ENCODE measurements at regions not wholly inside any gene's neighbourhood (a gene's known extent, or its start where the extent isn't known, plus 50 kb on each side); places are given as distances from the start of the nearest gene placed in this dataset.
A peak's percentile ranks its signal among the peaks of the same experiment; 100 is the strongest.

DNA sequence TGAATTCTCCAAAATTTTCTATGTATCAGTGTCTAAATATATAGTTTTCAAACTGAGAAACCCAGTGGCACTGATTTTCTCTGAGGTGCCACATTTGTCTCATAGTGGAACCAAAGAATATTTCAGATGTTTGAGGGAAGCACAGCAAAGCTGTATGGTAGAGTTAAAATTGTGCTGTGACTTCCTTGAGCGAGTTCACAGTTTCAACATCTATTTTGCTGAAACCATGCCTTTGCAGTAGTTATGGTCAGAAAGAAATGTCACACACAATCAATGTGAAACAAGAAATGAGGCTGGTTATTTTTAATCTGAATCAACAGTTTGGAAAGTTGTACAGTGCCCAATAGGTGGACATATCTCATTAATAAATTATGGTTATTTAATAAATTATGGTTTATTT lies 394.0 kb upstream of the SPTLC3 start:
- H3K4me1 ChIP-seq = no peaks in the 10 kb centered on the region
- no peak overlapping the region for H3K27ac ChIP-seq
- H3K4me3 ChIP-seq = no peak overlapping the region
- no peaks in the 10 kb centered on the region for H3K27me3 ChIP-seq
- ATAC-seq = no peak
- TF ChIP-seq CTCF (IDR thresholded peaks at IDR 0.05) = no peak
- H3K36me3 ChIP-seq = no peaks in the 10 kb centered on the region
- no peaks in the 10 kb centered on the region for H3K9me3 ChIP-seq
- intact Hi-C loops (cut with DNase I) = no loop called here
- DNase-seq = no peak

DNA sequence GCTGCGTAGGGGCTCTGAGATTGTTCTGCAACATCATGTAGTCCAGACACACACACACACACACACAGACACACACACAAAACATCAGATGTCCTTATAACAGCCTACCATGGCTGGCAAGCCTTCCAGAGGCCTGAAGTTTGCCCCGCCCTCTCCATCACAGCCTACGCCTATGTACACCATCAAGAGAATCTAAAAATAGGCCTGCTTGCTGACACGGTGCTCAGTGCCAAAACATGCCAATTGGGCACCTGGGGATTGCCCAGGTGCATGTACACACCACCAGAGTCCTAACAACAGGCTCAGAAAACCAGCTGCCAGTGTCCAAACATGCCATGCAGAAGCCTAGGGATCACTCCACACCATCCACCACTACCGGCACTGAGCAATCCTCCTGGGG lies 391.7 kb upstream of the SPTLC3 start:
- H3K4me3 ChIP-seq = no peak overlapping the region
- no peak for TF ChIP-seq CTCF (IDR thresholded peaks at IDR 0.05)
- no peaks in the 10 kb centered on the region for H3K36me3 ChIP-seq
- no peaks in the 10 kb centered on the region for H3K9me3 ChIP-seq
- intact Hi-C loops (cut with DNase I) = no loop called here
- no peaks in the 10 kb centered on the region for H3K27me3 ChIP-seq
- DNase-seq = no peak
- H3K4me1 ChIP-seq = no peaks in the 10 kb centered on the region
- ATAC-seq = peak; percentile 16
- no peak overlapping the region for H3K27ac ChIP-seq

GRCh38 chr20:12623870-12624269 lies 384.9 kb upstream of the SPTLC3 start:
- no peak overlapping the region for H3K27ac ChIP-seq
- TF ChIP-seq CTCF (IDR thresholded peaks at IDR 0.05) = no peak
- ATAC-seq = no peak
- intact Hi-C loops (cut with DNase I) = no loop called here
- H3K36me3 ChIP-seq = no peaks in the 10 kb centered on the region
- no peaks in the 10 kb centered on the region for H3K4me1 ChIP-seq
- no peaks in the 10 kb centered on the region for H3K27me3 ChIP-seq
- no peak for DNase-seq
- H3K4me3 ChIP-seq = no peak overlapping the region
- H3K9me3 ChIP-seq = no peaks in the 10 kb centered on the region

DNA sequence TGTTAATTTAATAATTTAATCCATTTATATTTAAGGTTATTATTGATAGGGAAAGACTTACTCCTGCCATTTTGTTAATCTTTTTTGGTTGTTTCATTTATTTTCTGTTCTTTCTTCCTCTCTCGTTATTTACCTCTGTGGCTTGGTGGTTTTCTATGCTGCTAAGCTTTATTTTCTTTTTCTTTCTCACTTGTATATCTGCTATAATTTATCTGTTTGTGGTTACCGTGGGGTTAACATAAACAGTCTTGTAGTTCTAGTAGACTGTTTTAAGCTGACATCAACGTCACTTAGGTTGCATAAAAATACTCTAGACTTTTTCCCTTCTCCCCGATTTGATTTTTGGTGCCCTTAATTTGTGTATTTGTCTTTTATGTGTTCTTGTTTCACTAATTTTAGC lies 381.3 kb upstream of the SPTLC3 start:
- ATAC-seq (no peak), DNase-seq (no peak)
- H3K27me3 ChIP-seq = no peaks in the 10 kb centered on the region
- H3K36me3 ChIP-seq = no peaks in the 10 kb centered on the region
- no peak overlapping the region for H3K4me3 ChIP-seq
- no peak for TF ChIP-seq CTCF (IDR thresholded peaks at IDR 0.05)
- intact Hi-C loops (cut with DNase I) = no loop called here
- H3K4me1 ChIP-seq = no peaks in the 10 kb centered on the region
- no peaks in the 10 kb centered on the region for H3K9me3 ChIP-seq
- H3K27ac ChIP-seq = no peak overlapping the region

DNA sequence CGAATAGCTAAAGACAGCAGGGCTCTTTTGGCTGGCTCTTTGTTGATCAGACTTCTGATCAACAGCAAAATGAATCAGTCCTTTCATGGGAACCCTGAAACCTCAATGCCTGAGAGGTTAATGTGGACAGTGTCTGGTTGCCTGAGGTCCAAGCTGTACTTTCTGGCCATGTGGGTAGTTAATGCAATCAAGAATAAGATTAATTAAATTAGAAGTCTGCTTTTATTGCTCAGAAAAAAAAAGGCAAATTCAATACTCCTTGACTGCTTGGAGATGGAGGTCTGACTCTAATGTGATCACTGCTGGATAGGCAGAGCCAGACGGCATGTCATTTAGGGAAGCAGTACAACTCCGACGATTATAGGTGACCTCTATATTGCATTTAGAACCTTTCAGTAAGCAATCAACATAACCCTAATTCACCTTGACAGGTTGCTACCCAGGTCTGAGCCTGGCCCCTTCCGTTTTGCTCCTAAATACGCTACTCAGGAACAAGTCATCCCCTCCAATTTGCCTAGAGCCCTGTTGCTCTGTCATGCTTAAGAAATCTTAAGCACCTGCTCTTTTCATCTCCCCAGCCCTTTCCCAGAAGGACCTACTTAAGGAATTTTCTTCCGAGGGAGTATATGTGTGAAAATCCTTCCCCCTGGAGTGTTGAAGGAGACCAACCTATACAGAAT lies 370.0 kb upstream of the SPTLC3 start:
- Histone ChIP-seq H3K36me3 (no peaks in the 10 kb centered on the region), H3K4me1 (no peaks in the 10 kb centered on the region), H3K9me3 (no peaks in the 10 kb centered on the region), H3K27me3 (no peaks in the 10 kb centered on the region), H3K27ac (no peak overlapping the region), H3K4me3 (no peak overlapping the region)
- DNase-seq = no peak
- intact Hi-C loops (cut with DNase I) = no loop called here
- TF ChIP-seq CTCF (IDR thresholded peaks at IDR 0.05) = no peak
- ATAC-seq = no peak

DNA sequence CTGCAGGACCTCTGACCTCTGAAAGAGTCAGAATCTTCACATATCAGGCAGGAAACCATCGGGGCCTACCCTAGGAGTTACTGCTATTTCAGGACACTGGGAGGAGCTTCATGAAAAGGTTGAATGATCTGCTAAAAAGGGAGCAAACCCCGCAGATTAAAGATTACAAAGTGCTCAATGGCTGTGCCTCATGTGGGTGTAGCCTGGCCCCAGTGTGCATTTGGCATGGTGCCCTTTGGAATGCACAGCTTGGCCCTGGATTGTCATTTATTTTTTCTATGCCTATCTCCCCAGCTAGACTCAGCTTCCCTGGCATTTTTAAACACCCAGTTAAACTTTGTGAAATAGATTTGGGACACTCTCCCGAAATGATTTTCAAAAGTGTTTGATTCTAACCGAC lies 368.5 kb upstream of the SPTLC3 start:
- no peaks in the 10 kb centered on the region for H3K4me1 ChIP-seq
- H3K27me3 ChIP-seq = no peaks in the 10 kb centered on the region
- no peak overlapping the region for H3K27ac ChIP-seq
- ATAC-seq = no peak
- intact Hi-C loops (cut with DNase I) = no loop called here
- no peaks in the 10 kb centered on the region for H3K36me3 ChIP-seq
- no peak overlapping the region for H3K4me3 ChIP-seq
- DNase-seq = no peak
- H3K9me3 ChIP-seq = no peaks in the 10 kb centered on the region
- no peak for TF ChIP-seq CTCF (IDR thresholded peaks at IDR 0.05)
